ENCODE measurements at regions not wholly inside any gene's neighbourhood (a gene's known extent, or its start where the extent isn't known, plus 50 kb on each side); places are given as distances from the start of the nearest gene placed in this dataset.

DNA sequence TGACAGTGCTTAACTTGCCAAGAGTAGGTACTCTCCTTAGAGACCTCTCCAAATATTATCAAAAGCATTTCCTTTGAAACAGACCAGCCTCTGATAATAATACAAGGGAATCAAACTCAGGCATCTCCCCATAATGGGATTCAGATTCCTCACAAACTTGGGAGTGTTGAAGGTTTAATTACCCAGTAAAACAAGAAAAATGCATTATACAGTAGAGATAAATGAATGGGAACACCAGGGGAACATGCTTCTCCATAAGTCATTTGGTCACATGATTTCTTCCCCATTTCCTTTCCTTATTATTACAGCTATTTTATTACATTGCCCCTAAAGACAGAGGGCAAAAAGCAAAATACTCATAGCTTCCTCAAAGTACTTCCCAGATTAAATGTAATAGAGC is 325.0 kb upstream of the CDIN1 start:
- no peak for TF ChIP-seq SIN3A (IDR thresholded peaks at IDR 0.05; ENCODE audit: borderline replicate concordance, insufficient read depth, low read length)
- no peak for TF ChIP-seq POLR2AphosphoS5 (IDR thresholded peaks at IDR 0.05; ENCODE audit: low read depth, low read length)
- TF ChIP-seq FOXP2 (optimal IDR thresholded peaks at IDR 0.05; ENCODE audit: borderline replicate concordance, extremely low read depth, extremely low read length, insufficient read depth), result no peak
- TF ChIP-seq, protein P1, sequence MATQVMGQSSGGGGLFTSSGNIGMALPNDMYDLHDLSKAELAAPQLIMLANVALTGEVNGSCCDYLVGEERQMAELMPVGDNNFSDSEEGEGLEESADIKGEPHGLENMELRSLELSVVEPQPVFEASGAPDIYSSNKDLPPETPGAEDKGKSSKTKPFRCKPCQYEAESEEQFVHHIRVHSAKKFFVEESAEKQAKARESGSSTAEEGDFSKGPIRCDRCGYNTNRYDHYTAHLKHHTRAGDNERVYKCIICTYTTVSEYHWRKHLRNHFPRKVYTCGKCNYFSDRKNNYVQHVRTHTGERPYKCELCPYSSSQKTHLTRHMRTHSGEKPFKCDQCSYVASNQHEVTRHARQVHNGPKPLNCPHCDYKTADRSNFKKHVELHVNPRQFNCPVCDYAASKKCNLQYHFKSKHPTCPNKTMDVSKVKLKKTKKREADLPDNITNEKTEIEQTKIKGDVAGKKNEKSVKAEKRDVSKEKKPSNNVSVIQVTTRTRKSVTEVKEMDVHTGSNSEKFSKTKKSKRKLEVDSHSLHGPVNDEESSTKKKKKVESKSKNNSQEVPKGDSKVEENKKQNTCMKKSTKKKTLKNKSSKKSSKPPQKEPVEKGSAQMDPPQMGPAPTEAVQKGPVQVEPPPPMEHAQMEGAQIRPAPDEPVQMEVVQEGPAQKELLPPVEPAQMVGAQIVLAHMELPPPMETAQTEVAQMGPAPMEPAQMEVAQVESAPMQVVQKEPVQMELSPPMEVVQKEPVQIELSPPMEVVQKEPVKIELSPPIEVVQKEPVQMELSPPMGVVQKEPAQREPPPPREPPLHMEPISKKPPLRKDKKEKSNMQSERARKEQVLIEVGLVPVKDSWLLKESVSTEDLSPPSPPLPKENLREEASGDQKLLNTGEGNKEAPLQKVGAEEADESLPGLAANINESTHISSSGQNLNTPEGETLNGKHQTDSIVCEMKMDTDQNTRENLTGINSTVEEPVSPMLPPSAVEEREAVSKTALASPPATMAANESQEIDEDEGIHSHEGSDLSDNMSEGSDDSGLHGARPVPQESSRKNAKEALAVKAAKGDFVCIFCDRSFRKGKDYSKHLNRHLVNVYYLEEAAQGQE (IDR thresholded peaks at IDR 0.05; ENCODE audit: insufficient read depth in 1 of 2, low read depth in 2 of 2, low read length in 2 of 2), result no peak
- no peak for TF ChIP-seq TAF1 (IDR thresholded peaks at IDR 0.05; ENCODE audit: borderline replicate concordance, insufficient read depth, low read length)

DNA sequence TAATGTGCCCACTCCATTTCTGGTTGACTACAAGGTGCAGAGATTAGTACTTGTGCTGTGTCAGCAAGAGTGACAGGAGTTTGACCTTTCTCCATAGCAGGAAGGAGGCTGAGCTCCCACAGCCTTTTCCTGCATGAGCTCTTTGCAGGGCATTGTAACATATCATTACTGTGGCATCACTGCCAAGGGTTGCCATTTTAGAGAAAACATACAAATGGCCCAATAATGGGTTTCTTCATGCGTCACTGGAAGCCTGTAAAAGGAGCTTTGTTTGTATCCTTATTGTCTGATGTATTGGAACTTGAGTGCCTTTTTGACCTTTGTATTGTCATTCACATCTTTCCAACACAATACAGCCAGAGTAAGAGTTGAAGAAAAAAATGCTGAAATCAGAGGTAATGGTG is 323.0 kb upstream of the CDIN1 start:
- TF ChIP-seq FOXP2 (optimal IDR thresholded peaks at IDR 0.05; ENCODE audit: borderline replicate concordance, extremely low read depth, extremely low read length, insufficient read depth) (no peak), POLR2AphosphoS5 (IDR thresholded peaks at IDR 0.05; ENCODE audit: low read depth, low read length) (no peak), TAF1 (IDR thresholded peaks at IDR 0.05; ENCODE audit: borderline replicate concordance, insufficient read depth, low read length) (no peak), SIN3A (IDR thresholded peaks at IDR 0.05; ENCODE audit: borderline replicate concordance, insufficient read depth, low read length) (no peak)
- TF ChIP-seq, protein P1 (IDR thresholded peaks at IDR 0.05; ENCODE audit: insufficient read depth in 1 of 2, low read depth in 2 of 2, low read length in 2 of 2), result no peak

DNA sequence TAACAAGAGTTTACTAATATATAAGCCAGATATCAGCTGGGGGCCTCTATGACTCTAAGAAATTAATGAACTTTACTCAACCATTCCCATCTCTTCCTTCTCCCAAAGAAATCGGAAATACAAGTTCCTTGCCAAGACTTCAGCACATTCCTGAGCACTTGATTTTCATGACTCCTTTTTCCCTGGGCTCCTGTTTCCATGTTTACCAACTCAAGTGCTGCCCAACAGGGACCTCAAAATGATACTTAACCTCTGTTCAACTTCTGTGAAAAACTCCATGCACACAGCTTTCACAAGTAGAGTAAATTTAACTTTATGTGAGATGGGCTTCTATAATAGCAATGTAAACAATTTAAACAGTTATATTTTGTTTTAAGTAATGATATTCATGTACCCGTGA is 315.8 kb upstream of the CDIN1 start:
- no peak for TF ChIP-seq TAF1 (IDR thresholded peaks at IDR 0.05; ENCODE audit: borderline replicate concordance, insufficient read depth, low read length)
- no peak for TF ChIP-seq FOXP2 (optimal IDR thresholded peaks at IDR 0.05; ENCODE audit: borderline replicate concordance, extremely low read depth, extremely low read length, insufficient read depth)
- TF ChIP-seq SIN3A (IDR thresholded peaks at IDR 0.05; ENCODE audit: borderline replicate concordance, insufficient read depth, low read length), result no peak
- TF ChIP-seq, protein P1 (IDR thresholded peaks at IDR 0.05; ENCODE audit: insufficient read depth in 1 of 2, low read depth in 2 of 2, low read length in 2 of 2), result no peak
- TF ChIP-seq POLR2AphosphoS5 (IDR thresholded peaks at IDR 0.05; ENCODE audit: low read depth, low read length), result no peak

DNA sequence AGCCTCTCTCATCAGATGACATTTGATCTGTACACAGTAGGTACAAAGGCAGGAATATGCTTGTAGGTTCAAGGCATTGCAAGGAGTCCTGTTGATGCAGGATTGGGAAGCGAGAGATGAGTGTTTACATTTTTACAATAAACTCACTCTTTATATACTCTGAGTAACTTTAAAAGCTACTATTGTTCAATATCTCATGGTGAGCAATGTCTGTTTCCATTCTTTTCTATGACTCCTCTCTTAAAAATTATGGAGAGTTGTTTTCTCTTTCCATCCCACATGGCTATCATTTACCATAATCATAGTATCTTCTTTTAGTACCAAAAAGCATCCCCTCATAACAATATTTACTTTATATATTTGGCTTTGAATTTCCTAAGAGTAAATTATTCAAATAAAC is 314.0 kb upstream of the CDIN1 start:
- TF ChIP-seq POLR2AphosphoS5 (IDR thresholded peaks at IDR 0.05; ENCODE audit: low read depth, low read length), result no peak
- TF ChIP-seq TAF1 (IDR thresholded peaks at IDR 0.05; ENCODE audit: borderline replicate concordance, insufficient read depth, low read length), result no peak
- TF ChIP-seq, protein P1 (IDR thresholded peaks at IDR 0.05; ENCODE audit: insufficient read depth in 1 of 2, low read depth in 2 of 2, low read length in 2 of 2), result no peak
- TF ChIP-seq FOXP2 (optimal IDR thresholded peaks at IDR 0.05; ENCODE audit: borderline replicate concordance, extremely low read depth, extremely low read length, insufficient read depth), result no peak

DNA sequence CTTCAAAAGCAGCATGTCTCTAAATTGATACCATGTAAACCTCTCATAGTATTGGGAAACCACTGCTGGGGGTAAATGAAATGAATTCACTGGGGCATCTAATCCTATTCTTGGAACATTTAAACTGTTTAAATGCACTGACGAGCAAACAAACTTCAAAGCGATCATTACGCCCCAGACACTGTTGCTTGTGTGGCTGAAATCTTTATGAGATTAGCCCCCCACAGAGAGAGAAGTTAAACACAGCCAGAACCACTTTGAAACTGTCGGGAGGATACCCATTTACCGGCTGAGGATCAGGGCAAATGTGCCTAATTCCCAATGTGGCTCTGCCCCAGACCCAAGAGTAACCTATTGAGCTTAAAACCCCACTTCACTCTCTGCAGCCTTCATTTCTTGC is 308.4 kb upstream of the CDIN1 start:
- TF ChIP-seq FOXP2 (optimal IDR thresholded peaks at IDR 0.05; ENCODE audit: borderline replicate concordance, extremely low read depth, extremely low read length, insufficient read depth) (no peak), SIN3A (IDR thresholded peaks at IDR 0.05; ENCODE audit: borderline replicate concordance, insufficient read depth, low read length) (no peak), TAF1 (IDR thresholded peaks at IDR 0.05; ENCODE audit: borderline replicate concordance, insufficient read depth, low read length) (no peak)
- TF ChIP-seq, protein P1 (IDR thresholded peaks at IDR 0.05; ENCODE audit: insufficient read depth in 1 of 2, low read depth in 2 of 2, low read length in 2 of 2), result no peak
